ENCODE measurements at regions not wholly inside any gene's neighbourhood (a gene's known extent, or its start where the extent isn't known, plus 50 kb on each side); places are given as distances from the start of the nearest gene placed in this dataset.

- TF ChIP-seq CTCF (conservative IDR thresholded peaks at IDR 0.05 in 1 of 2, IDR thresholded peaks at IDR 0.05 in 1 of 2; ENCODE audit: low read depth in 1 of 2, low read length in 2 of 2) (no peak), EZH2 (IDR thresholded peaks at IDR 0.05; ENCODE audit: low read length, missing control alignments) (no peak)
These were observed 1235.0 kb upstream of the SORCS1 start for GRCh38 chr10:108399465-108399864.

All from fibroblast of lung (primary cell).